HEK293 (cell line): ENCODE measurements at regions not wholly inside any gene's neighbourhood (a gene's known extent, or its start where the extent isn't known, plus 50 kb on each side); places are given as distances from the start of the nearest gene placed in this dataset.

Source experiments
- CTCF ChIA-PET: fragments of 350-600 bp; formaldehyde crosslinking; extraction: SDS; loops from one replicate; lab custom pipeline; 2021; ENCODE audit warnings: antibody characterized with exemption; lab: Yijun Ruan, JAX
- POLR2A ChIA-PET: fragments of 300-600 bp; formaldehyde crosslinking; extraction: SDS; loops from one replicate; lab custom pipeline; 2020; ENCODE audit warnings: antibody characterized with exemption, inconsistent platforms; lab: Yijun Ruan, JAX
- H3K27ac ChIP-seq: fragments of 200-500 bp; sonication (Bioruptor generic); 2 replicates; pipeline ENCODE4 v1.5.1; 2014; ENCODE audit warnings: low read depth, low read length, control low read depth, inconsistent platforms; ENCODE audit errors: extremely low read depth
- H3K36me3 ChIP-seq, 2 experiments: fragments of 200-500 bp in 1 of 2; sonication (Bioruptor generic) in 1 of 2; 1 replicate in 1 of 2; 2 replicates in 1 of 2; pipeline ENCODE4 v1.5.1; 2014 to 2017; ENCODE audit warnings: inconsistent platforms in 2 of 2, low read length in 2 of 2; ENCODE audit not compliant: control insufficient read depth in 2 of 2, insufficient read depth in 1 of 2
- H3K4me1 ChIP-seq: fragments of 200-500 bp; sonication (Bioruptor generic); 2 replicates; pipeline ENCODE4 v1.5.1; 2014; ENCODE audit warnings: mild to moderate bottlenecking, low read length, inconsistent platforms; ENCODE audit not compliant: control insufficient read depth, insufficient read depth
- H3K4me3 ChIP-seq: 2 replicates; pipeline ENCODE4 v1.5.1; 2011; ENCODE audit warnings: low read depth, mild to moderate bottlenecking, control low read depth, low read length, moderate library complexity
- H3K9me3 ChIP-seq: fragments of 200-500 bp; sonication (Bioruptor generic); 2 replicates; pipeline ENCODE4 v1.5.1; 2014; ENCODE audit warnings: low read depth, low read length, inconsistent platforms; ENCODE audit not compliant: control insufficient read depth, insufficient read depth
- EGR2 ChIP-seq: fragments of 450-650 bp; formaldehyde crosslinking; IDR thresholded peaks from 2 replicates; pipeline ENCODE4 v1.5.1; 2016; ENCODE audit warnings: low read depth, missing biosample characterization, missing genetic modification characterization
- GLIS1 ChIP-seq: fragments of 450-650 bp; formaldehyde crosslinking; IDR thresholded peaks from 2 replicates; pipeline ENCODE4 v1.5.1; 2016; ENCODE audit warnings: missing biosample characterization, missing genetic modification characterization
- GLIS2 ChIP-seq: fragments of 450-650 bp; formaldehyde crosslinking; IDR thresholded peaks from 2 replicates; pipeline ENCODE4 v1.5.1; 2016; ENCODE audit warnings: missing biosample characterization, missing genetic modification characterization
- IKZF3 ChIP-seq: fragments of 450-650 bp; IDR thresholded peaks from 2 replicates; pipeline ENCODE4 v1.5.0; 2018; ENCODE audit warnings: missing biosample characterization, mild to moderate bottlenecking, missing genetic modification characterization, moderate library complexity
- OVOL3 ChIP-seq: fragments of 450-650 bp; formaldehyde crosslinking; IDR thresholded peaks from 2 replicates; pipeline ENCODE4 v1.5.1; 2016; ENCODE audit warnings: missing biosample characterization, missing genetic modification characterization
- SETDB1 ChIP-seq: IDR thresholded peaks from one replicate; pipeline ENCODE4 v1.6.1; 2017; ENCODE audit warnings: mild to moderate bottlenecking, low read length, moderate library complexity, mixed read lengths; ENCODE audit not compliant: insufficient read length
- SP7 ChIP-seq: fragments of 450-650 bp; formaldehyde crosslinking; IDR thresholded peaks from 2 replicates; pipeline ENCODE4 v1.5.1; 2016; ENCODE audit warnings: missing biosample characterization, missing genetic modification characterization
- TCF7L2 ChIP-seq: IDR thresholded peaks from 2 replicates; pipeline ENCODE4 v1.6.1; 2011; ENCODE audit warnings: low read depth, mild to moderate bottlenecking, inconsistent platforms, low read length, moderate library complexity, borderline replicate concordance
- WT1 ChIP-seq: fragments of 450-650 bp; formaldehyde crosslinking; IDR thresholded peaks from 2 replicates; pipeline ENCODE4 v1.5.1; 2016; ENCODE audit warnings: missing biosample characterization, missing genetic modification characterization
- ZBTB1 ChIP-seq: fragments of 450-650 bp; formaldehyde crosslinking; IDR thresholded peaks from 2 replicates; pipeline ENCODE4 v1.5.1; 2016; ENCODE audit warnings: missing biosample characterization, missing genetic modification characterization
- ZBTB17 ChIP-seq: fragments of 450-650 bp; formaldehyde crosslinking; IDR thresholded peaks from 2 replicates; pipeline ENCODE4 v1.5.1; 2016; ENCODE audit warnings: missing biosample characterization, missing genetic modification characterization
- ZFHX2 ChIP-seq: fragments of 450-650 bp; formaldehyde crosslinking; conservative IDR thresholded peaks from 2 replicates; pipeline ENCODE4 v1.5.1; 2016; ENCODE audit warnings: missing biosample characterization, missing genetic modification characterization
- ZNF121 ChIP-seq: fragments of 450-650 bp; formaldehyde crosslinking; IDR thresholded peaks from 2 replicates; pipeline ENCODE4 v1.5.1; 2016; ENCODE audit warnings: missing biosample characterization, missing genetic modification characterization
- ZNF138 ChIP-seq: fragments of 450-650 bp; formaldehyde crosslinking; IDR thresholded peaks from 2 replicates; pipeline ENCODE4 v1.5.1; 2016; ENCODE audit warnings: missing biosample characterization, missing genetic modification characterization, borderline replicate concordance
- ZNF19 ChIP-seq: fragments of 450-650 bp; formaldehyde crosslinking; IDR thresholded peaks from 2 replicates; pipeline ENCODE4; 2016; ENCODE audit warnings: missing biosample characterization, missing genetic modification characterization, low read depth
- ZNF248 ChIP-seq: fragments of 450-650 bp; formaldehyde crosslinking; IDR thresholded peaks from 2 replicates; pipeline ENCODE4 v1.5.1; 2017; ENCODE audit warnings: missing biosample characterization, missing genetic modification characterization
- ZNF266 ChIP-seq: fragments of 450-650 bp; formaldehyde crosslinking; IDR thresholded peaks from 2 replicates; pipeline ENCODE4 v1.5.1; 2016; ENCODE audit warnings: missing biosample characterization, missing genetic modification characterization, low read depth
- ZNF311 ChIP-seq: fragments of 450-650 bp; formaldehyde crosslinking; IDR thresholded peaks from 2 replicates; pipeline ENCODE4 v1.5.1; 2017; ENCODE audit warnings: missing biosample characterization, missing genetic modification characterization, borderline replicate concordance
- ZNF335 ChIP-seq: fragments of 450-650 bp; formaldehyde crosslinking; conservative IDR thresholded peaks from 2 replicates; pipeline ENCODE4 v1.5.1; 2016; ENCODE audit warnings: missing biosample characterization, missing genetic modification characterization
- ZNF366 ChIP-seq: fragments of 450-650 bp; formaldehyde crosslinking; conservative IDR thresholded peaks from 2 replicates; pipeline ENCODE4 v1.5.1; 2016; ENCODE audit warnings: missing biosample characterization, missing genetic modification characterization
- ZNF501 ChIP-seq: fragments of 450-650 bp; formaldehyde crosslinking; IDR thresholded peaks from 2 replicates; pipeline ENCODE4 v1.5.1; 2016; ENCODE audit warnings: missing biosample characterization, missing genetic modification characterization
- ZNF514 ChIP-seq: fragments of 450-650 bp; formaldehyde crosslinking; IDR thresholded peaks from 2 replicates; pipeline ENCODE4 v1.5.1; 2016; ENCODE audit warnings: missing biosample characterization, missing genetic modification characterization
- ZNF530 ChIP-seq: fragments of 450-650 bp; formaldehyde crosslinking; IDR thresholded peaks from 2 replicates; pipeline ENCODE4 v1.5.1; 2016; ENCODE audit warnings: low read depth, missing biosample characterization, missing genetic modification characterization
- ZNF555 ChIP-seq: fragments of 450-650 bp; formaldehyde crosslinking; conservative IDR thresholded peaks from 2 replicates; pipeline ENCODE4 v1.5.1; 2017; ENCODE audit warnings: missing biosample characterization, mild to moderate bottlenecking, missing genetic modification characterization, inconsistent platforms
- ZNF560 ChIP-seq: fragments of 450-650 bp; formaldehyde crosslinking; IDR thresholded peaks from 2 replicates; pipeline ENCODE4 v1.5.1; 2017; ENCODE audit warnings: missing biosample characterization, missing genetic modification characterization, borderline replicate concordance
- ZNF571 ChIP-seq: fragments of 450-650 bp; formaldehyde crosslinking; IDR thresholded peaks from 2 replicates; pipeline ENCODE4 v1.5.0; 2017; ENCODE audit warnings: missing biosample characterization, missing genetic modification characterization
- ZNF585B ChIP-seq: fragments of 450-650 bp; formaldehyde crosslinking; IDR thresholded peaks from 2 replicates; pipeline ENCODE4 v1.5.1; 2016; ENCODE audit warnings: missing biosample characterization, missing genetic modification characterization
- ZNF624 ChIP-seq: fragments of 450-650 bp; formaldehyde crosslinking; IDR thresholded peaks from 2 replicates; pipeline ENCODE4 v1.5.1; 2017; ENCODE audit warnings: missing biosample characterization, missing genetic modification characterization
- ZNF707 ChIP-seq: fragments of 450-650 bp; formaldehyde crosslinking; IDR thresholded peaks from 2 replicates; pipeline ENCODE4 v1.5.1; 2016; ENCODE audit warnings: missing biosample characterization, missing genetic modification characterization
- ZNF768 ChIP-seq: fragments of 450-650 bp; formaldehyde crosslinking; IDR thresholded peaks from 2 replicates; pipeline ENCODE4 v1.5.1; 2018; ENCODE audit warnings: missing biosample characterization, mild to moderate bottlenecking, missing genetic modification characterization
- ZNF792 ChIP-seq: fragments of 450-650 bp; formaldehyde crosslinking; IDR thresholded peaks from 2 replicates; pipeline ENCODE4 v1.5.1; 2016; ENCODE audit warnings: missing biosample characterization, missing genetic modification characterization
- ZSCAN23 ChIP-seq: fragments of 450-650 bp; formaldehyde crosslinking; IDR thresholded peaks from 2 replicates; pipeline ENCODE4 v1.5.1; 2016; ENCODE audit warnings: missing biosample characterization, missing genetic modification characterization
- TF ChIP-seq, protein P1 (sequence below): fragments of 450-650 bp; formaldehyde crosslinking; IDR thresholded peaks from 2 replicates; pipeline ENCODE4 v1.5.1; 2016; ENCODE audit warnings: missing biosample characterization, missing genetic modification characterization
- TF ChIP-seq, protein P2 (sequence below): fragments of 450-650 bp; formaldehyde crosslinking; IDR thresholded peaks from 2 replicates; pipeline ENCODE4; 2016; ENCODE audit warnings: missing biosample characterization, missing genetic modification characterization

DNA sequence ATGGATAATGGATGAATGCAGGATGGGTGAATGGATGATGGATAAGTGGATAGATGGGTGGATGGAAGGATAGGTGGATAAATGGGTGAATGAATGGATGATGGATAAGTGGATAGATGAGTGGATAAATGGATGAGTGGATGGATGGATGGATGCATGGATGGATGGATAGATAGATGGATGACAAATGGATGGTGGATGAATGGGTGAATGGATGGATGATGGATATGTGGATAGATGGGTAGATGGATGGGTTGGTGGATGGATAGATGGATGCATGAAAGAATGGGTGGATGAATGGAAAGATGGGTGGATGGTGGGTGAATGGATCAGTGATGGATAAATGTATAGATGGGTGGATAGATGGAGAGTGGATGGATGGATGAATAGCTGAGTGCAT is 564.8 kb downstream of the MIAT start:
- Histone ChIP-seq H3K9me3 (no peaks in the 10 kb centered on the region), H3K27ac (no peak overlapping the region), H3K4me3 (no peak overlapping the region), H3K4me1 (peaks cover 3% of the 10 kb centered on the region), H3K36me3 (no peaks in the 10 kb centered on the region)
- no peak for TF ChIP-seq ZNF501
- 0 out of 2 replicates have a peak, but pooled peaks have one; percentile 32 for TF ChIP-seq ZNF571 (tag by site-specific recombination)
- 0 out of 2 replicates have a peak, but pooled peaks have one; percentile 2 for TF ChIP-seq ZNF585B (tag by site-specific recombination)
- TF ChIP-seq ZBTB17 (tag by site-specific recombination), result peak; percentile 99
- no peak for TF ChIP-seq ZNF624 (tag by site-specific recombination)
- TF ChIP-seq ZNF366, result peak; percentile 98
- ChIA-PET CTCF (interaction anchor here (0.6 to 1.1 kb wide), 2 partner anchors 95 to 105 kb away, joined by 4 read pairs; no protein-coding TSS in a partner anchor), POLR2A (no interaction called here)

DNA sequence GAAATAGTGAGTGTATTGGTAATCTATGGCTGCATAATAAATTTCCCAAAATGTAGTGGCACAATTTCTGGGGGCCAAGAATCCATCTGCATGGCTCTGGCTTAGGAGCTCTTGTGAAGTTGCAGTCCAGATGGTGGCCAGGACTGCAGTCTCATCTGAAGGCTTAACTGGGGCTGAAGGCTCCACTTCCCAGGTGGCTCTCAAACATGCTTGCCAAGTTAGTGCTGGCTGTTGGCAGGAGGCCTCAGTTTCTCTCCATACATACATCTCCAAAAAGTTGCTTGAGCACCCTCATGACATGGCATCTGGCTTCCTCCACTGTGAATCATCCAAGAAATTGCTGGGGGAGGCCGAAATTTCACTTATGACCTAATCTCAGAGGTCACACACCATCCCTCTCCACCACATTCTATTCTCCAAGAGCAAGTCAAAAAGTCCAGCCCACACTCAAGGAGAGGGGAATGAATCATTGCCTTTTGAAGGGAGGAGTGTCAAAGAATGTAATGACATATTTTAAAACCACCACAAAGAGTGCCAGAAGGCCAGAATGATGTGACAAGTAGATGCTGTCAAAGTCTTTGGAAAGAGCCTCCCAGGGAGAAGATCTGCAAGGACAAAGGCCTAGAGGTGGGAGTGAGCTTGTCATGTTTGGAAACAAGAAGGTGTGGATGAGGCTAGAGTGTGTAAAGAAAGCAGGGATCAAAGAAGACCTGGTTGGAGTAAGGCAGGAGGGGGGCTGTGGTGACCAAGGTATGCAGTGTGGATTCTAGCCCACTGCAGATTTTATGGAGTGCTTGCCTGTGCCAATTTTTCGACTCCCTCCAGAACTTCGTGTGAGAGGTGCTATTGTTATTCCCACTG is 566.2 kb downstream of the MIAT start:
- peaks cover 3% of the 10 kb centered on the region for H3K4me1 ChIP-seq
- TF ChIP-seq ZNF121 (tag by site-specific recombination) (no peak), ZNF19 (tag by site-specific recombination) (no peak), ZNF335 (no peak), ZNF530 (tag by site-specific recombination) (no peak), EGR2 (0 out of 2 replicates have a peak, but pooled peaks have one; percentile 5), SETDB1 (peak; percentile 93), ZNF138 (tag by site-specific recombination) (no peak), ZNF571 (tag by site-specific recombination) (no peak), WT1 (tag by site-specific recombination) (peak; percentile 63; the same call in 1 of the 2 replicates), ZBTB1 (tag by site-specific recombination) (no peak), GLIS2 (no peak), ZNF707 (tag by site-specific recombination) (no peak), ZNF311 (no peak), ZNF768 (no peak), ZSCAN23 (tag by site-specific recombination) (no peak), IKZF3 (tag by site-specific recombination) (no peak), TCF7L2 (no peak), ZNF248 (tag by site-specific recombination) (no peak), SP7 (tag by site-specific recombination) (peak; percentile 87), ZFHX2 (tag by site-specific recombination) (peak; percentile 14; the same call in 1 of the 2 replicates), ZNF560 (no peak), ZNF792 (tag by site-specific recombination) (no peak), ZNF555 (tag by site-specific recombination) (no peak), GLIS1 (tag by site-specific recombination) (peak; percentile 63; the same call in 1 of the 2 replicates), ZNF514 (tag by site-specific recombination) (no peak), ZNF266 (tag by site-specific recombination) (no peak), OVOL3 (tag by site-specific recombination) (no peak)
- TF ChIP-seq, protein P1, sequence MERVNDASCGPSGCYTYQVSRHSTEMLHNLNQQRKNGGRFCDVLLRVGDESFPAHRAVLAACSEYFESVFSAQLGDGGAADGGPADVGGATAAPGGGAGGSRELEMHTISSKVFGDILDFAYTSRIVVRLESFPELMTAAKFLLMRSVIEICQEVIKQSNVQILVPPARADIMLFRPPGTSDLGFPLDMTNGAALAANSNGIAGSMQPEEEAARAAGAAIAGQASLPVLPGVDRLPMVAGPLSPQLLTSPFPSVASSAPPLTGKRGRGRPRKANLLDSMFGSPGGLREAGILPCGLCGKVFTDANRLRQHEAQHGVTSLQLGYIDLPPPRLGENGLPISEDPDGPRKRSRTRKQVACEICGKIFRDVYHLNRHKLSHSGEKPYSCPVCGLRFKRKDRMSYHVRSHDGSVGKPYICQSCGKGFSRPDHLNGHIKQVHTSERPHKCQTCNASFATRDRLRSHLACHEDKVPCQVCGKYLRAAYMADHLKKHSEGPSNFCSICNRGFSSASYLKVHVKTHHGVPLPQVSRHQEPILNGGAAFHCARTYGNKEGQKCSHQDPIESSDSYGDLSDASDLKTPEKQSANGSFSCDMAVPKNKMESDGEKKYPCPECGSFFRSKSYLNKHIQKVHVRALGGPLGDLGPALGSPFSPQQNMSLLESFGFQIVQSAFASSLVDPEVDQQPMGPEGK (tag by site-specific recombination), result no peak
- TF ChIP-seq, protein P2, sequence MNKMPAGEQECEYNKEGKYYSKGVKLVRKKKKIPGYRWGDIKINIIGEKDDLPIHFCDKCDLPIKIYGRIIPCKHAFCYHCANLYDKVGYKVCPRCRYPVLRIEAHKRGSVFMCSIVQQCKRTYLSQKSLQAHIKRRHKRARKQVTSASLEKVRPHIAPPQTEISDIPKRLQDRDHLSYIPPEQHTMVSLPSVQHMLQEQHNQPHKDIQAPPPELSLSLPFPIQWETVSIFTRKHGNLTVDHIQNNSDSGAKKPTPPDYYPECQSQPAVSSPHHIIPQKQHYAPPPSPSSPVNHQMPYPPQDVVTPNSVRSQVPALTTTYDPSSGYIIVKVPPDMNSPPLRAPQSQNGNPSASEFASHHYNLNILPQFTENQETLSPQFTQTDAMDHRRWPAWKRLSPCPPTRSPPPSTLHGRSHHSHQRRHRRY, result no peak
- TF ChIP-seq, all 188 proteins: peak for 6
- Histone ChIP-seq H3K9me3 (no peaks in the 10 kb centered on the region), H3K27ac (no peak overlapping the region), H3K36me3 (no peaks in the 10 kb centered on the region), H3K4me3 (no peak overlapping the region)
- ChIA-PET CTCF (interaction anchor here (0.7 to 1.1 kb wide), 2 partner anchors 17 to 96 kb away, joined by 3 to 4 read pairs; no protein-coding TSS in a partner anchor), POLR2A (no interaction called here)
